SK-N-SH treated with all-trans-retinoic acid at 6 μM for 48 hours (cell line): ENCODE measurements at regions not wholly inside any gene's neighbourhood (a gene's known extent, or its start where the extent isn't known, plus 50 kb on each side); places are given as distances from the start of the nearest gene placed in this dataset.

Experiments used
- ATAC-seq: fragments of 200-7000 bp; cut with Tn5 transposase; 3 replicates; pipeline ENCODE4 v1.9.1; 2020; ENCODE audit warnings: mild to moderate bottlenecking, moderate library complexity
- ARNTL ChIP-seq: fragments of 450-650 bp; formaldehyde crosslinking; IDR thresholded peaks from 2 replicates; pipeline ENCODE4 v1.5.0; 2020; ENCODE audit warnings: low read depth, mild to moderate bottlenecking, moderate library complexity, borderline replicate concordance
- CREB5 ChIP-seq: fragments of 250-450 bp; sonication (Bioruptor Pico); IDR thresholded peaks from 2 replicates; pipeline ENCODE4 v1.5.1; 2020; ENCODE audit warnings: low read depth, mild to moderate bottlenecking, moderate library complexity
- CSDC2 ChIP-seq: fragments of 250-450 bp; sonication (Bioruptor Pico); IDR thresholded peaks from 2 replicates; pipeline ENCODE4 v1.5.0; 2020; ENCODE audit warnings: mild to moderate bottlenecking, moderate library complexity
- CSRNP3 ChIP-seq: fragments of 250-450 bp; sonication (Bioruptor Pico); IDR thresholded peaks from 2 replicates; pipeline ENCODE4 v1.5.1; 2021; ENCODE audit warnings: mild to moderate bottlenecking, moderate library complexity
- ESRRG ChIP-seq: fragments of 250-450 bp; sonication (Bioruptor Pico); IDR thresholded peaks from 2 replicates; pipeline ENCODE4 v1.6.1; 2021; ENCODE audit warnings: mild to moderate bottlenecking
- ISL1 ChIP-seq: fragments of 250-450 bp; sonication (Bioruptor Pico); IDR thresholded peaks from 2 replicates; pipeline ENCODE4 v2.1.2; 2022; ENCODE audit warnings: mild to moderate bottlenecking, moderate library complexity
- OSR1 ChIP-seq: fragments of 250-450 bp; sonication (Bioruptor Pico); IDR thresholded peaks from 2 replicates; pipeline ENCODE4 v1.8.0; 2022; ENCODE audit warnings: moderate library complexity, mild to moderate bottlenecking, inconsistent platforms
- PATZ1 ChIP-seq: fragments of 250-450 bp; sonication (Bioruptor Pico); IDR thresholded peaks from 2 replicates; pipeline ENCODE4 v1.8.0; 2020; ENCODE audit warnings: mild to moderate bottlenecking, moderate library complexity, borderline replicate concordance
- PPARA ChIP-seq: fragments of 250-450 bp; sonication (Bioruptor Pico); IDR thresholded peaks from 2 replicates; pipeline ENCODE4 v1.5.0; 2020; ENCODE audit warnings: mild to moderate bottlenecking, borderline replicate concordance
- RARB ChIP-seq: fragments of 250-450 bp; sonication (Bioruptor Pico); IDR thresholded peaks from 2 replicates; pipeline ENCODE4 v1.8.0; 2021; ENCODE audit warnings: mild to moderate bottlenecking, moderate library complexity
- SNAI2 ChIP-seq: fragments of 250-450 bp; sonication (Bioruptor Pico); IDR thresholded peaks from 2 replicates; pipeline ENCODE4 v1.5.0; 2020; ENCODE audit warnings: mild to moderate bottlenecking, moderate library complexity
- TCF4 ChIP-seq: fragments of 250-450 bp; sonication (Bioruptor Pico); IDR thresholded peaks from 2 replicates; pipeline ENCODE4 v1.8.0; 2021; ENCODE audit warnings: mild to moderate bottlenecking, moderate library complexity, borderline replicate concordance
- TOX ChIP-seq: fragments of 250-450 bp; sonication (Bioruptor Pico); IDR thresholded peaks from 2 replicates; pipeline ENCODE4 v1.8.0; 2021; ENCODE audit warnings: mild to moderate bottlenecking, moderate library complexity, borderline replicate concordance
- TSHZ2 ChIP-seq: fragments of 250-450 bp; sonication (Bioruptor Pico); IDR thresholded peaks from 2 replicates; pipeline ENCODE4 v1.5.0; 2020; ENCODE audit warnings: mild to moderate bottlenecking, moderate library complexity
- ZFP30 ChIP-seq: fragments of 450-650 bp; formaldehyde crosslinking; IDR thresholded peaks from 2 replicates; pipeline ENCODE4 v1.5.0; 2022; ENCODE audit warnings: mild to moderate bottlenecking, moderate library complexity
- ZNF565 ChIP-seq: fragments of 450-650 bp; formaldehyde crosslinking; conservative IDR thresholded peaks from 2 replicates; pipeline ENCODE4 v1.5.0; 2020; ENCODE audit warnings: low read depth, mild to moderate bottlenecking, moderate library complexity

- TF ChIP-seq ZNF565 (CRISPR knock-in tag) (no peak), ZFP30 (CRISPR knock-in tag) (no peak), CSRNP3 (CRISPR knock-in tag) (no peak), RARB (CRISPR knock-in tag) (no peak), ESRRG (CRISPR knock-in tag) (no peak), OSR1 (CRISPR knock-in tag) (no peak), PPARA (CRISPR knock-in tag) (no peak), PATZ1 (no peak), CREB5 (no peak), TOX (no peak), CSDC2 (CRISPR knock-in tag) (no peak), TCF4 (CRISPR knock-in tag) (no peak), ARNTL (CRISPR knock-in tag) (no peak), ISL1 (CRISPR knock-in tag) (no peak), TSHZ2 (CRISPR knock-in tag) (no peak)
Measured at GRCh38 chr4:160251522-160252170, 1148.8 kb downstream of the RAPGEF2 start.

GRCh38 chr4:160257318-160257717, 1154.4 kb downstream of the RAPGEF2 start:
- ATAC-seq, result no peak
- no peak for TF ChIP-seq ESRRG (CRISPR knock-in tag)
- TF ChIP-seq PATZ1, result no peak
- TF ChIP-seq RARB (CRISPR knock-in tag), result no peak
- TF ChIP-seq CREB5, result no peak
- TF ChIP-seq ISL1 (CRISPR knock-in tag), result no peak
- TF ChIP-seq CSDC2 (CRISPR knock-in tag), result no peak
- no peak for TF ChIP-seq TSHZ2 (CRISPR knock-in tag)
- TF ChIP-seq CSRNP3 (CRISPR knock-in tag), result no peak
- no peak for TF ChIP-seq ZFP30 (CRISPR knock-in tag)
- TF ChIP-seq SNAI2 (CRISPR knock-in tag), result no peak
- TF ChIP-seq ZNF565 (CRISPR knock-in tag), result no peak
- TF ChIP-seq TOX, result no peak

More at GRCh38 chr4:160251522-160252170, 1148.8 kb downstream of the RAPGEF2 start:
- ATAC-seq, result no peak
